SK-N-SH treated with all-trans-retinoic acid at 6 μM for 48 hours (cell line): ENCODE measurements at regions not wholly inside any gene's neighbourhood (a gene's known extent, or its start where the extent isn't known, plus 50 kb on each side); places are given as distances from the start of the nearest gene placed in this dataset.

ENCODE experiments used
- BACH2 ChIP-seq: fragments of 250-450 bp; sonication (Bioruptor Pico); IDR thresholded peaks from 2 replicates; pipeline ENCODE4 v1.9.0; 2021; ENCODE audit warnings: mild to moderate bottlenecking, borderline replicate concordance
- ISL1 ChIP-seq: fragments of 250-450 bp; sonication (Bioruptor Pico); IDR thresholded peaks from 2 replicates; pipeline ENCODE4 v2.1.2; 2022; ENCODE audit warnings: mild to moderate bottlenecking, moderate library complexity
- PPARA ChIP-seq: fragments of 250-450 bp; sonication (Bioruptor Pico); IDR thresholded peaks from 2 replicates; pipeline ENCODE4 v1.5.0; 2020; ENCODE audit warnings: mild to moderate bottlenecking, borderline replicate concordance
- ZNF70 ChIP-seq: fragments of 450-650 bp; formaldehyde crosslinking; IDR thresholded peaks from 2 replicates; pipeline ENCODE4 v1.5.0; 2020; ENCODE audit warnings: mild to moderate bottlenecking, moderate library complexity
- TF ChIP-seq, protein P1 (sequence below): fragments of 250-450 bp; sonication (Bioruptor Pico); IDR thresholded peaks from 2 replicates; pipeline ENCODE4 v1.5.1; 2020; ENCODE audit warnings: low read depth, mild to moderate bottlenecking, moderate library complexity

DNA sequence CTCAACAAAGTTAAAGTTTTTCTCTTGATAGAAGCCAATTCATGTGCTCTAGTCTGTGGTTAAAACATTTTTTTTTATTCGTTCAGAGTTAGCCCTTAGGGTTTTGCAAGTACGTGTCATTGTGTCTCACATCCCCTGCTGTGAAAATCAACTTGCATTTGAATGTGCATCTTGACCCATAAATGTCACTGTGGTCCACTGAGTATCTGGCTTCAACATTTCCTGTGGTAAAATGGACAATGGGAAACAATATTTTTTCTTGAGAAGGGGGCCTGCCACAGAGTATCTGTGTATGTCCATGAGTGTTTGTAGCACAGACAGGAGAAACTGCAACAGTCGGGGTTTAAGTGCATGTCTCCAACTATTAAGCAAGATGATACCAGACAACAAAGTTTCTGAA, 554.8 kb upstream of the TENM3 start:
- no peak for TF ChIP-seq BACH2 (CRISPR knock-in tag)
- TF ChIP-seq PPARA (CRISPR knock-in tag): no peak
- TF ChIP-seq, protein P1, sequence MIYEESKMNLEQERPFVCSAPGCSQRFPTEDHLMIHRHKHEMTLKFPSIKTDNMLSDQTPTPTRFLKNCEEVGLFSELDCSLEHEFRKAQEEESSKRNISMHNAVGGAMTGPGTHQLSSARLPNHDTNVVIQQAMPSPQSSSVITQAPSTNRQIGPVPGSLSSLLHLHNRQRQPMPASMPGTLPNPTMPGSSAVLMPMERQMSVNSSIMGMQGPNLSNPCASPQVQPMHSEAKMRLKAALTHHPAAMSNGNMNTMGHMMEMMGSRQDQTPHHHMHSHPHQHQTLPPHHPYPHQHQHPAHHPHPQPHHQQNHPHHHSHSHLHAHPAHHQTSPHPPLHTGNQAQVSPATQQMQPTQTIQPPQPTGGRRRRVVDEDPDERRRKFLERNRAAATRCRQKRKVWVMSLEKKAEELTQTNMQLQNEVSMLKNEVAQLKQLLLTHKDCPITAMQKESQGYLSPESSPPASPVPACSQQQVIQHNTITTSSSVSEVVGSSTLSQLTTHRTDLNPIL (CRISPR knock-in tag): no peak
- no peak for TF ChIP-seq ZNF70
- no peak for TF ChIP-seq ISL1
